Testis (tissue), 2 donors: ENCODE measurements at regions not wholly inside any gene's neighbourhood (a gene's known extent, or its start where the extent isn't known, plus 50 kb on each side); places are given as distances from the start of the nearest gene placed in this dataset.

Experiments
- DNase-seq: peaks from one replicate; pipeline ENCODE4 v3.0.0-alpha.2; 2019
- H3K27ac ChIP-seq, 2 donors: fragments of 200-600 bp; sonication (generic); one replicate each; pipeline ENCODE4 v1.5.1; 2019
- H3K27me3 ChIP-seq: fragments of 200-600 bp; sonication (generic); one replicate; pipeline ENCODE4 v1.5.1; 2019
- H3K36me3 ChIP-seq: fragments of 200-600 bp; sonication (generic); one replicate; pipeline ENCODE4 v1.5.1; 2017; ENCODE audit warnings: low read depth; ENCODE audit errors: missing control alignments
- H3K4me1 ChIP-seq: fragments of 200-600 bp; sonication (generic); one replicate; pipeline ENCODE4 v1.5.1; 2019
- H3K4me3 ChIP-seq, 2 donors: fragments of 200-600 bp; sonication (generic); one replicate each; pipeline ENCODE4 v1.5.1; 2017 to 2019
- H3K9me3 ChIP-seq: fragments of 200-600 bp; sonication (generic); one replicate; pipeline ENCODE4 v1.5.1; 2017
- CTCF ChIP-seq, 3 experiments: fragments of 450-650 bp in 2 of 3; fragments of 200-600 bp in 1 of 3; sonication (generic) in 1 of 3; IDR thresholded peaks; one replicate each; pipeline ENCODE4 v1.5.1; 2016 to 2019; ENCODE audit warnings: antibody characterized with exemption in 3 of 3, mild to moderate bottlenecking in 2 of 3, moderate library complexity in 1 of 3
- POLR2A ChIP-seq: fragments of 450-650 bp; IDR thresholded peaks from one replicate; pipeline ENCODE4 v1.6.1; 2017; ENCODE audit warnings: antibody characterized with exemption, mild to moderate bottlenecking, moderate library complexity
- WGBS, 2 donors: methylation state at CpG; one replicate each; pipeline ENCODE4 v1.1.5; 2018; 5-methylcytosine and 5-hydroxymethylcytosine counted together
- intact Hi-C: fragments of 100-400 bp; cut with DNase I; formaldehyde crosslinking; loops from one replicate; pipeline ENCODE4 v1.15.1; 2023; ENCODE audit warnings: low total_unique reads

- Histone ChIP-seq H3K27me3 (no peaks in the 10 kb centered on the region), H3K4me1 (peaks cover 4% of the 10 kb centered on the region), H3K27ac (no peak overlapping the region), H3K9me3 (no peaks in the 10 kb centered on the region), H3K4me3 (no peak overlapping the region), H3K36me3 (no peaks in the 10 kb centered on the region)
- no peak for TF ChIP-seq CTCF (IDR thresholded peaks at IDR 0.05)
- no peak for TF ChIP-seq POLR2A
- intact Hi-C loops: no loop called here
- no peak for DNase-seq
- 80 to 86% methylated on average over 10 of the region's 10 CpGs for WGBS, 2 donors
These were observed 102.1 kb upstream of the SHH start for GRCh38 chr7:155914341-155914740.

DNA sequence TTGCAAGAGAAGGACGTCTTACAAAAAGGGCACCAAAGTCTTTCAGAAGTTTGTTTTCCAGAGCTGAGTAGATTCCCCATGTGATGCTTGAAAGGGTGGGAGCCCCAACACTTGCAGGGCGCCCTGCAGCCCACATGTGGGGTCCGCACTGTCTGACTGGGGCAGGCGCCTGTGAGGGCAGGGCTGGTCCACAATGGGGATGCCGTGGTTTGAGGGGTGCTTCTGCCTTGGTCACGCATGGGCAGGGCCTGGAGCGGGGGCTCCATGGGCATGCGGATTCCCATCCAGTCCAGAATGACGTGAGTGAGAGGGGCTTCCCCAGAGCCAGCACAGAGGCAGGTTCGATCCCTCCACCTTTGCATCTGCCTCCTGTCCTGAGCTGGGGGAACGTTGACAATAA, 101.5 kb upstream of the SHH start:
- Histone ChIP-seq H3K9me3 (no peaks in the 10 kb centered on the region), H3K36me3 (no peaks in the 10 kb centered on the region), H3K27me3 (no peaks in the 10 kb centered on the region), H3K4me1 (peaks cover 4% of the 10 kb centered on the region), H3K27ac (no peak overlapping the region), H3K4me3 (no peak overlapping the region)
- 82 to 83% methylated on average over 10 to 11 of the region's 11 CpGs for WGBS, 2 donors
- intact Hi-C loops: no loop called here
- DNase-seq: no peak
- TF ChIP-seq POLR2A (no peak), CTCF (IDR thresholded peaks at IDR 0.05) (no peak)

- H3K4me3 ChIP-seq: no peak overlapping the region
- TF ChIP-seq CTCF (IDR thresholded peaks at IDR 0.05) (no peak), POLR2A (no peak)
- no peaks in the 10 kb centered on the region for H3K9me3 ChIP-seq
- DNase-seq: no peak
- intact Hi-C loops: no loop called here
- 54 to 64% methylated on average over 7 of the region's 7 CpGs for WGBS, 2 donors
- H3K4me1 ChIP-seq: peaks cover 4% of the 10 kb centered on the region
- no peaks in the 10 kb centered on the region for H3K36me3 ChIP-seq
- no peaks in the 10 kb centered on the region for H3K27me3 ChIP-seq
- no peak overlapping the region for H3K27ac ChIP-seq
These were observed 101.0 kb upstream of the SHH start for GRCh38 chr7:155913291-155913690.

GRCh38 chr7:155911471-155912105, 99.3 kb upstream of the SHH start:
- TF ChIP-seq CTCF (IDR thresholded peaks at IDR 0.05) (no peak), POLR2A (no peak)
- H3K4me1 ChIP-seq: peaks cover 10% of the 10 kb centered on the region
- H3K9me3 ChIP-seq: no peaks in the 10 kb centered on the region
- H3K36me3 ChIP-seq: no peaks in the 10 kb centered on the region
- no peaks in the 10 kb centered on the region for H3K27me3 ChIP-seq
- intact Hi-C loops: no loop called here
- H3K27ac ChIP-seq: no peak overlapping the region
- H3K4me3 ChIP-seq: no peak overlapping the region
- WGBS, 2 donors: 85 to 90% methylated on average over 8 of the region's 8 CpGs
- no peak for DNase-seq

DNA sequence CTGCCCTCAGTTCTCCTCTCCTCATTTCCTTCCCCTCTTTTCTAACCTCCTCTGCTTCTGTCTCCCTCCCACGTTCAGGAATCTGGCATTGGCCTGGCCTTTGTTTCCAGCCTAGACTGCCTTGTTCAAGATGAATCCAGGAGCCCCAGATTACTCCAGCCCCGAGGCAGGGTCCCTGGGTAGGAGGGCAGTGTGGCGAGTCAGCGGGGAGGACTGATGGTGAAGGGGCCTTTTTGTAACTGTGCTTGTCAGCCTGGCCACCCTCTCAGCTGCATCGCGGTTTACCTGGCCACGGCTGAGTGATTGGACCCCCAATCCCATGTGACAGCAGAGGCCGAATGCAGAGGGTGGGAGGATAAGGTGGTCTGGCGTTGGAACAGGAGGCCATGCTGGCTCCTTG, 96.1 kb upstream of the SHH start:
- H3K4me3 ChIP-seq: no peak overlapping the region
- intact Hi-C loops: no loop called here
- no peak for TF ChIP-seq POLR2A
- no peak for TF ChIP-seq CTCF (IDR thresholded peaks at IDR 0.05)
- WGBS, 2 donors: 73 to 79% methylated on average over 9 of the region's 9 CpGs
- H3K4me1 ChIP-seq: peaks cover 6% of the 10 kb centered on the region
- no peak for DNase-seq
- H3K27ac ChIP-seq: no peak overlapping the region
- H3K9me3 ChIP-seq: no peaks in the 10 kb centered on the region
- H3K27me3 ChIP-seq: no peaks in the 10 kb centered on the region
- H3K36me3 ChIP-seq: no peaks in the 10 kb centered on the region
